ENCODE measurements at regions not wholly inside any gene's neighbourhood (a gene's known extent, or its start where the extent isn't known, plus 50 kb on each side); places are given as distances from the start of the nearest gene placed in this dataset.

GRCh38 chr19:31413353-31413752 lies 64.1 kb upstream of the TSHZ3 start:
- TF ChIP-seq MAFK (IDR thresholded peaks at IDR 0.05; ENCODE audit: low read depth, low read length) (no peak), BHLHE40 (IDR thresholded peaks at IDR 0.05; ENCODE audit: low read depth, low read length) (no peak), CTCF (conservative IDR thresholded peaks at IDR 0.05; ENCODE audit: low read depth, low read length) (no peak), POLR2A (IDR thresholded peaks at IDR 0.05; ENCODE audit: low read depth, low read length) (no peak)

Data from IMR-90 (cell line).